Urinary bladder (tissue), 3 donors: ENCODE measurements at regions not wholly inside any gene's neighbourhood (a gene's known extent, or its start where the extent isn't known, plus 50 kb on each side); places are given as distances from the start of the nearest gene placed in this dataset.

Source experiments
- DNase-seq: peaks from one replicate; pipeline ENCODE4 v3.0.0-alpha.2; 2015; ENCODE audit errors: extremely low spot score
- H3K27ac ChIP-seq: one replicate; pipeline ENCODE4 v1.5.1; 2013; ENCODE audit warnings: low read depth, mild to moderate bottlenecking, moderate library complexity
- H3K36me3 ChIP-seq: one replicate; pipeline ENCODE4 v1.6.1; 2013; ENCODE audit warnings: mild to moderate bottlenecking, moderate library complexity; ENCODE audit not compliant: insufficient read depth
- H3K4me1 ChIP-seq: one replicate; pipeline ENCODE4 v1.6.1; 2013; ENCODE audit warnings: mild to moderate bottlenecking, moderate library complexity; ENCODE audit not compliant: insufficient read depth
- H3K4me3 ChIP-seq: one replicate; pipeline ENCODE4 v1.5.1; 2013; ENCODE audit warnings: low read depth, low read length
- WGBS: extraction: QIAGEN DNeasy Blood & Tissue Kit; methylation state at CpG from one replicate; pipeline ENCODE4 v1.1.7; 2013; 5-methylcytosine and 5-hydroxymethylcytosine counted together
- donor health status: healthy with polysubstance abuse.
- donor health status: healthy.

- Histone ChIP-seq H3K27ac (no peak overlapping the region), H3K4me1 (no peaks in the 10 kb centered on the region), H3K4me3 (no peak overlapping the region), H3K36me3 (no peaks in the 10 kb centered on the region)
- DNase-seq, result no peak
- WGBS, result 26% methylated on average over 2 of the region's 2 CpGs
Measured at GRCh38 chr13:47397739-47398138, 500.9 kb upstream of the HTR2A start.

GRCh38 chr13:47396915-47397314 is 500.1 kb upstream of the HTR2A start:
- WGBS, result 63% methylated on average over 5 of the region's 5 CpGs
- no peak for DNase-seq
- H3K27ac ChIP-seq, result no peak overlapping the region
- no peak overlapping the region for H3K4me3 ChIP-seq
- no peaks in the 10 kb centered on the region for H3K4me1 ChIP-seq
- H3K36me3 ChIP-seq, result no peaks in the 10 kb centered on the region

- Histone ChIP-seq H3K4me1 (no peaks in the 10 kb centered on the region), H3K36me3 (no peaks in the 10 kb centered on the region), H3K27ac (no peak overlapping the region), H3K4me3 (no peak overlapping the region)
- no peak for DNase-seq
- WGBS, result 71% methylated on average over 1 of the region's 1 CpG
Measured at GRCh38 chr13:47374741-47375140, 477.9 kb upstream of the HTR2A start.

- DNase-seq, result no peak
- Histone ChIP-seq H3K4me3 (no peak overlapping the region), H3K36me3 (no peaks in the 10 kb centered on the region), H3K27ac (no peak overlapping the region), H3K4me1 (no peaks in the 10 kb centered on the region)
- 9% methylated on average over 1 of the region's 1 CpG for WGBS
Measured at GRCh38 chr13:47372751-47373150, 475.9 kb upstream of the HTR2A start.

- no peaks in the 10 kb centered on the region for H3K4me1 ChIP-seq
- no peaks in the 10 kb centered on the region for H3K36me3 ChIP-seq
- H3K27ac ChIP-seq, result no peak overlapping the region
- 92% methylated on average over 3 of the region's 3 CpGs for WGBS
- DNase-seq, result no peak
- no peak overlapping the region for H3K4me3 ChIP-seq
Measured at GRCh38 chr13:47351798-47352197, 454.9 kb upstream of the HTR2A start.

GRCh38 chr13:47350334-47351124 is 453.7 kb upstream of the HTR2A start:
- Histone ChIP-seq H3K27ac (no peak overlapping the region), H3K4me3 (no peak overlapping the region), H3K36me3 (no peaks in the 10 kb centered on the region), H3K4me1 (no peaks in the 10 kb centered on the region)
- 85% methylated on average over 2 of the region's 2 CpGs for WGBS
- DNase-seq, result no peak

GRCh38 chr13:47349211-47349610 is 452.4 kb upstream of the HTR2A start:
- H3K36me3 ChIP-seq, result no peaks in the 10 kb centered on the region
- no peak overlapping the region for H3K4me3 ChIP-seq
- no peak overlapping the region for H3K27ac ChIP-seq
- 86% methylated on average over 1 of the region's 1 CpG for WGBS
- no peak for DNase-seq
- H3K4me1 ChIP-seq, result no peaks in the 10 kb centered on the region

- 78% methylated on average over 7 of the region's 7 CpGs for WGBS
- no peaks in the 10 kb centered on the region for H3K4me1 ChIP-seq
- no peak for DNase-seq
Measured at GRCh38 chr13:47337781-47338507, 441.1 kb upstream of the HTR2A start.

GRCh38 chr13:47334173-47334572 is 437.3 kb upstream of the HTR2A start:
- no peaks in the 10 kb centered on the region for H3K36me3 ChIP-seq
- no peak for DNase-seq
- 48% methylated on average over 3 of the region's 3 CpGs for WGBS
- no peaks in the 10 kb centered on the region for H3K4me1 ChIP-seq
- no peak overlapping the region for H3K4me3 ChIP-seq
- no peak overlapping the region for H3K27ac ChIP-seq

More at GRCh38 chr13:47337781-47338507, 441.1 kb upstream of the HTR2A start:
- Histone ChIP-seq H3K4me3 (no peak overlapping the region), H3K27ac (no peak overlapping the region), H3K36me3 (no peaks in the 10 kb centered on the region)

- DNase-seq, result no peak
- 64% methylated on average over 4 of the region's 4 CpGs for WGBS
- no peaks in the 10 kb centered on the region for H3K4me1 ChIP-seq
- H3K4me3 ChIP-seq, result no peak overlapping the region
- no peak overlapping the region for H3K27ac ChIP-seq
- H3K36me3 ChIP-seq, result no peaks in the 10 kb centered on the region
Measured at GRCh38 chr13:47332149-47332548, 435.3 kb upstream of the HTR2A start.

GRCh38 chr13:47330031-47330430 is 433.2 kb upstream of the HTR2A start:
- no peaks in the 10 kb centered on the region for H3K4me1 ChIP-seq
- no peak for DNase-seq
- 77% methylated on average over 6 of the region's 6 CpGs for WGBS
- H3K36me3 ChIP-seq, result no peaks in the 10 kb centered on the region
- no peak overlapping the region for H3K4me3 ChIP-seq
- H3K27ac ChIP-seq, result no peak overlapping the region

- WGBS, result 34% methylated on average over 1 of the region's 1 CpG
- Histone ChIP-seq H3K27ac (no peak overlapping the region), H3K4me1 (no peaks in the 10 kb centered on the region), H3K36me3 (no peaks in the 10 kb centered on the region), H3K4me3 (no peak overlapping the region)
- no peak for DNase-seq
Measured at GRCh38 chr13:47327861-47328260, 431.0 kb upstream of the HTR2A start.

GRCh38 chr13:47326061-47326460 is 429.2 kb upstream of the HTR2A start:
- Histone ChIP-seq H3K36me3 (no peaks in the 10 kb centered on the region), H3K4me3 (no peak overlapping the region), H3K27ac (no peak overlapping the region), H3K4me1 (no peaks in the 10 kb centered on the region)
- DNase-seq, result no peak
- 60% methylated on average over 2 of the region's 2 CpGs for WGBS

GRCh38 chr13:47317356-47317755 is 420.5 kb upstream of the HTR2A start:
- WGBS, result 68% methylated on average over 3 of the region's 3 CpGs
- DNase-seq, result no peak

More at GRCh38 chr13:47317356-47317755, 420.5 kb upstream of the HTR2A start:
- Histone ChIP-seq H3K36me3 (no peaks in the 10 kb centered on the region), H3K4me3 (no peak overlapping the region), H3K27ac (no peak overlapping the region), H3K4me1 (no peaks in the 10 kb centered on the region)
